HEK293T (cell line): ENCODE measurements at regions not wholly inside any gene's neighbourhood (a gene's known extent, or its start where the extent isn't known, plus 50 kb on each side); places are given as distances from the start of the nearest gene placed in this dataset.
"Not testable (repeated sequence)": the region's sequence is repeated elsewhere in the genome, so short reads cannot be mapped to it uniquely, and the experiment has no call there.

ENCODE experiments used
- CTCF ChIA-PET: fragments of 350-600 bp; formaldehyde crosslinking; extraction: SDS; loops from one replicate; lab custom pipeline; 2021; ENCODE audit warnings: antibody characterized with exemption, inconsistent platforms; lab: Yijun Ruan, JAX
- POLR2A ChIA-PET: fragments of 350-600 bp; formaldehyde crosslinking; extraction: SDS; loops from one replicate; lab custom pipeline; 2020; ENCODE audit warnings: antibody characterized with exemption, inconsistent platforms; lab: Yijun Ruan, JAX
- DNase-seq: peaks from one replicate; pipeline ENCODE4 v3.0.0; 2012; ENCODE audit warnings: mixed read lengths; ENCODE audit errors: extremely low spot score
- ARNT ChIP-seq: fragments of 450-650 bp; IDR thresholded peaks from 2 replicates; pipeline ENCODE4 v1.6.1; 2017; ENCODE audit warnings: mild to moderate bottlenecking
- BHLHE40 ChIP-seq: fragments of 450-650 bp; IDR thresholded peaks from 2 replicates; pipeline ENCODE4 v1.6.1; 2016; ENCODE audit warnings: mild to moderate bottlenecking, moderate library complexity, borderline replicate concordance
- CTBP1 ChIP-seq: fragments of 450-650 bp; IDR thresholded peaks from 2 replicates; pipeline ENCODE4 v1.6.1; 2016; ENCODE audit warnings: borderline replicate concordance
- ELF4 ChIP-seq: fragments of 450-650 bp; IDR thresholded peaks from 2 replicates; pipeline ENCODE4 v1.6.1; 2017; ENCODE audit warnings: antibody characterized with exemption
- FOXA1 ChIP-seq: fragments of 450-650 bp; IDR thresholded peaks from 2 replicates; pipeline ENCODE4 v1.6.1; 2016; ENCODE audit warnings: mild to moderate bottlenecking
- FOXK2 ChIP-seq: fragments of 450-650 bp; IDR thresholded peaks from 2 replicates; pipeline ENCODE4 v1.6.1; 2016; ENCODE audit warnings: mild to moderate bottlenecking
- FOXM1 ChIP-seq: fragments of 450-650 bp; IDR thresholded peaks from 2 replicates; pipeline ENCODE4 v1.6.1; 2017; ENCODE audit warnings: mild to moderate bottlenecking, borderline replicate concordance
- HDGF ChIP-seq: fragments of 450-650 bp; IDR thresholded peaks from 2 replicates; pipeline ENCODE4 v1.6.1; 2017; ENCODE audit warnings: antibody characterized with exemption, borderline replicate concordance
- L3MBTL2 ChIP-seq: fragments of 450-650 bp; conservative IDR thresholded peaks from 2 replicates; pipeline ENCODE4 v1.6.1; 2016; ENCODE audit warnings: mild to moderate bottlenecking
- LEF1 ChIP-seq: fragments of 450-650 bp; IDR thresholded peaks from 2 replicates; pipeline ENCODE4 v1.6.1; 2017; ENCODE audit warnings: mild to moderate bottlenecking, borderline replicate concordance
- NFRKB ChIP-seq: fragments of 450-650 bp; IDR thresholded peaks from 2 replicates; pipeline ENCODE4 v1.6.1; 2016; ENCODE audit warnings: mild to moderate bottlenecking, moderate library complexity
- PKNOX1 ChIP-seq: fragments of 450-650 bp; IDR thresholded peaks from 2 replicates; pipeline ENCODE4 v1.6.1; 2016
- SP1 ChIP-seq: fragments of 450-650 bp; IDR thresholded peaks from 2 replicates; pipeline ENCODE4 v1.6.1; 2017
- SUZ12 ChIP-seq: fragments of 450-650 bp; IDR thresholded peaks from 2 replicates; pipeline ENCODE4 v1.6.1; 2016; ENCODE audit warnings: mild to moderate bottlenecking
- TARDBP ChIP-seq: fragments of 450-650 bp; IDR thresholded peaks from 2 replicates; pipeline ENCODE4 v1.6.1; 2016
- ZNF384 ChIP-seq: fragments of 450-650 bp; IDR thresholded peaks from 2 replicates; pipeline ENCODE4 v1.6.1; 2016

- ChIA-PET POLR2A (no interaction called here), CTCF (no interaction called here)
- TF ChIP-seq SP1 (no peak), ARNT (no peak), CTBP1 (no peak), L3MBTL2 (no peak), TARDBP (no peak), FOXM1 (no peak), FOXA1 (no peak), FOXK2 (no peak), HDGF (no peak), ELF4 (no peak), ZNF384 (no peak), BHLHE40 (no peak), SUZ12 (no peak), LEF1 (no peak), NFRKB (no peak), PKNOX1 (no peak)
- DNase-seq = no peak
Measured at GRCh38 chr6:141783585-141783984, 349.1 kb upstream of the GJE1 start.

GRCh38 chr6:141780296-141780695 lies 352.4 kb upstream of the GJE1 start:
- no peak for TF ChIP-seq FOXK2
- ChIA-PET CTCF (no interaction called here), POLR2A (no interaction called here)
- no peak for DNase-seq

- ChIA-PET CTCF (no interaction called here), POLR2A (no interaction called here)
- TF ChIP-seq TARDBP (no peak), SUZ12 (no peak), HDGF (no peak), SP1 (no peak), L3MBTL2 (no peak), ARNT (no peak), LEF1 (no peak), CTBP1 (no peak)
- no peak for DNase-seq
Measured at GRCh38 chr6:141764388-141764787, 368.3 kb upstream of the GJE1 start.

GRCh38 chr6:141758430-141758829 lies 374.3 kb upstream of the GJE1 start:
- ChIA-PET CTCF (no interaction called here), POLR2A (no interaction called here)
- TF ChIP-seq LEF1 (no peak), SUZ12 (no peak), TARDBP (no peak), ELF4 (no peak), SP1 (no peak), L3MBTL2 (no peak), FOXK2 (no peak), ARNT (no peak), PKNOX1 (no peak), ZNF384 (no peak), BHLHE40 (no peak), FOXM1 (no peak), HDGF (no peak), CTBP1 (no peak), FOXA1 (no peak), NFRKB (no peak)
- DNase-seq = no peak

GRCh38 chr6:141753180-141753579 lies 379.5 kb upstream of the GJE1 start:
- CTCF ChIA-PET = no interaction called here
- POLR2A ChIA-PET = no interaction called here
- DNase-seq = no peak
- no peak for TF ChIP-seq BHLHE40
- no peak for TF ChIP-seq ARNT
- no peak for TF ChIP-seq SP1
- TF ChIP-seq CTBP1 = no peak
- TF ChIP-seq SUZ12 = no peak
- TF ChIP-seq PKNOX1 = no peak
- TF ChIP-seq FOXA1 = no peak
- no peak for TF ChIP-seq L3MBTL2

GRCh38 chr6:141752677-141753076 lies 380.0 kb upstream of the GJE1 start:
- DNase-seq = no peak
- TF ChIP-seq ELF4 = no peak
- no peak for TF ChIP-seq TARDBP
- POLR2A ChIA-PET = no interaction called here
- CTCF ChIA-PET = no interaction called here

GRCh38 chr6:141746324-141746723 lies 386.4 kb upstream of the GJE1 start:
- CTCF ChIA-PET, POLR2A ChIA-PET, DNase-seq: not testable (repeated sequence)

- ChIA-PET CTCF (no interaction called here), POLR2A (no interaction called here)
- no peak for DNase-seq
- no peak for TF ChIP-seq NFRKB
- no peak for TF ChIP-seq HDGF
- TF ChIP-seq PKNOX1 = no peak
- no peak for TF ChIP-seq SUZ12
- TF ChIP-seq FOXA1 = no peak
- TF ChIP-seq FOXM1 = no peak
- no peak for TF ChIP-seq ARNT
- no peak for TF ChIP-seq ZNF384
Measured at GRCh38 chr6:141744971-141745370, 387.8 kb upstream of the GJE1 start.
